Uterus (tissue), 3 donors: ENCODE measurements at regions not wholly inside any gene's neighbourhood (a gene's known extent, or its start where the extent isn't known, plus 50 kb on each side); places are given as distances from the start of the nearest gene placed in this dataset.

Experiments
- DNase-seq, 2 donors: peaks; one replicate each; pipeline ENCODE4 v3.0.0-alpha.2; 2019 to 2020
- H3K27ac ChIP-seq, 2 donors: fragments of 200-600 bp; sonication (generic); 1 replicate in 1 of 2; 2 replicates in 1 of 2; pipeline ENCODE4 v1.5.1; 2016 to 2018
- H3K27me3 ChIP-seq, 2 donors: fragments of 200-600 bp; sonication (generic); one replicate each; pipeline ENCODE4 v1.5.1; 2018 to 2019; ENCODE audit warnings: control low read depth in 1 of 2
- H3K36me3 ChIP-seq, 2 donors: fragments of 200-600 bp; sonication (generic); one replicate each; pipeline ENCODE4 v1.5.1; 2019; ENCODE audit warnings: control low read depth in 1 of 2
- H3K4me1 ChIP-seq, 2 donors: fragments of 200-600 bp; sonication (generic); one replicate each; pipeline ENCODE4 v1.5.1; 2018 to 2019; ENCODE audit warnings: control low read depth in 1 of 2
- H3K4me3 ChIP-seq, 2 donors: fragments of 200-600 bp; sonication (generic); 1 replicate in 1 of 2; 2 replicates in 1 of 2; pipeline ENCODE4 v1.5.1; 2018 to 2019; ENCODE audit warnings: mild to moderate bottlenecking in 1 of 2
- H3K9me3 ChIP-seq, 2 donors: fragments of 200-600 bp; sonication (generic); one replicate each; pipeline ENCODE4 v1.5.1; 2019; ENCODE audit warnings: control low read depth in 1 of 2
- POLR2A ChIP-seq, 2 donors: fragments of 450-650 bp; IDR thresholded peaks; one replicate each; pipeline ENCODE4 v1.6.1; 2016; ENCODE audit warnings: antibody characterized with exemption in 2 of 2, mild to moderate bottlenecking in 1 of 2, moderate library complexity in 1 of 2
- intact Hi-C: fragments of 100-400 bp; cut with DNase I; formaldehyde crosslinking; loops from one replicate; pipeline ENCODE4 v1.15.1; 2023; ENCODE audit warnings: low total_unique reads
- TF ChIP-seq, protein P1 (sequence below), 4 experiments: fragments of 200-600 bp in 2 of 4; fragments of 450-650 bp in 2 of 4; sonication (generic) in 2 of 4; IDR thresholded peaks; one replicate each; pipeline ENCODE4 v1.5.1; 2016 to 2019; ENCODE audit warnings: antibody characterized with exemption in 4 of 4, mild to moderate bottlenecking in 2 of 4, moderate library complexity in 1 of 4
- donor health status: DM: yes; HTN: yes; CAD: no.

DNA sequence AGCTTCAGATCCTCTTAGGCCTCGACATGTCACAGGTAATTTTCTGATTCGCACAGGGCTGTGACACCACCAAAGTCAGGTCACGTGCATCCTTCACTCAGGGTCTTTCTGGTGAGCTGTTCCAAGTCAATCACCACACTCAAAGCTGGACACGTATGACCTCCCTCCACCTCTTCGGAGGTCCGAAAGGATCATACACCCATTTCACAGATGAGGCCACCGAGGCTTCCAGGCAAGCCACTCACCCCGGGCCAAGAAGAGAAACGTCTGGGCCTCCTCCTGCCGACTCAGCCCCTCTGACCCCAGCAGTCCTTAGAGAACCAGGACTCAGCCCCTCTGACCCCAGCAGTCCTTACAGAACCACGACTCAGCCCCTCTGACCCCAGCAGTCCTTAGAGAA, 74.6 kb downstream of the FOXL3 start:
- no peak overlapping the region for H3K27ac ChIP-seq
- H3K9me3 ChIP-seq = no peaks in the 10 kb centered on the region
- H3K4me3 ChIP-seq = no peak overlapping the region
- no peak for DNase-seq
- no peaks in the 10 kb centered on the region for H3K36me3 ChIP-seq
- H3K27me3 ChIP-seq = peaks cover 6 to 11% of the 10 kb centered on the region in 2 donors
- H3K4me1 ChIP-seq = no peaks in the 10 kb centered on the region
- intact Hi-C loops = no loop called here
- TF ChIP-seq, protein P1, sequence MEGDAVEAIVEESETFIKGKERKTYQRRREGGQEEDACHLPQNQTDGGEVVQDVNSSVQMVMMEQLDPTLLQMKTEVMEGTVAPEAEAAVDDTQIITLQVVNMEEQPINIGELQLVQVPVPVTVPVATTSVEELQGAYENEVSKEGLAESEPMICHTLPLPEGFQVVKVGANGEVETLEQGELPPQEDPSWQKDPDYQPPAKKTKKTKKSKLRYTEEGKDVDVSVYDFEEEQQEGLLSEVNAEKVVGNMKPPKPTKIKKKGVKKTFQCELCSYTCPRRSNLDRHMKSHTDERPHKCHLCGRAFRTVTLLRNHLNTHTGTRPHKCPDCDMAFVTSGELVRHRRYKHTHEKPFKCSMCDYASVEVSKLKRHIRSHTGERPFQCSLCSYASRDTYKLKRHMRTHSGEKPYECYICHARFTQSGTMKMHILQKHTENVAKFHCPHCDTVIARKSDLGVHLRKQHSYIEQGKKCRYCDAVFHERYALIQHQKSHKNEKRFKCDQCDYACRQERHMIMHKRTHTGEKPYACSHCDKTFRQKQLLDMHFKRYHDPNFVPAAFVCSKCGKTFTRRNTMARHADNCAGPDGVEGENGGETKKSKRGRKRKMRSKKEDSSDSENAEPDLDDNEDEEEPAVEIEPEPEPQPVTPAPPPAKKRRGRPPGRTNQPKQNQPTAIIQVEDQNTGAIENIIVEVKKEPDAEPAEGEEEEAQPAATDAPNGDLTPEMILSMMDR (IDR thresholded peaks at IDR 0.05) = no peak
- no peak for TF ChIP-seq POLR2A (IDR thresholded peaks at IDR 0.05)

DNA sequence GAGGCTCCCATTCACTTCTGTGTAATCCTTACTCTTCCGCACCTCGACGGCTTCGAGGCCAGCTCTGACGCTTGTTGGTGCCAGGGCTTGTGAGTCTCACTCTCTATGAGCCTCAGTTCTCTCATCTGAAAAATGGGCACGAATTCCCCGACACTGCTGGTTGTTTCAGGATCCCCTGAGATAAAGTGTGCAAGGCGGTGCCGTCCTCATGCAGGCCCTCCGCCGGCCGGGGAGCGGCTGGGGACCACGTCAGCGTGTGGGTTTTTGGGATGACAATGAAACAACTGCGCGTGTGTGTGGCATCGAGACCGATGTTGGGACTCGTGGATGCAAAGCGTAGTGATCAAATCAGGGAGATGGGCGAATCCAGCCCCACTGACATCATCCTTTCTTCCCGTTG, 75.6 kb downstream of the FOXL3 start:
- Histone ChIP-seq H3K4me1 (no peaks in the 10 kb centered on the region), H3K36me3 (no peaks in the 10 kb centered on the region), H3K9me3 (no peaks in the 10 kb centered on the region), H3K27ac (no peak overlapping the region), H3K4me3 (no peak overlapping the region), H3K27me3 (peaks cover 2 to 6% of the 10 kb centered on the region in 2 donors)
- TF ChIP-seq, protein P1 (IDR thresholded peaks at IDR 0.05) = no peak
- TF ChIP-seq POLR2A (IDR thresholded peaks at IDR 0.05) = no peak
- intact Hi-C loops = no loop called here
- DNase-seq = no peak

DNA sequence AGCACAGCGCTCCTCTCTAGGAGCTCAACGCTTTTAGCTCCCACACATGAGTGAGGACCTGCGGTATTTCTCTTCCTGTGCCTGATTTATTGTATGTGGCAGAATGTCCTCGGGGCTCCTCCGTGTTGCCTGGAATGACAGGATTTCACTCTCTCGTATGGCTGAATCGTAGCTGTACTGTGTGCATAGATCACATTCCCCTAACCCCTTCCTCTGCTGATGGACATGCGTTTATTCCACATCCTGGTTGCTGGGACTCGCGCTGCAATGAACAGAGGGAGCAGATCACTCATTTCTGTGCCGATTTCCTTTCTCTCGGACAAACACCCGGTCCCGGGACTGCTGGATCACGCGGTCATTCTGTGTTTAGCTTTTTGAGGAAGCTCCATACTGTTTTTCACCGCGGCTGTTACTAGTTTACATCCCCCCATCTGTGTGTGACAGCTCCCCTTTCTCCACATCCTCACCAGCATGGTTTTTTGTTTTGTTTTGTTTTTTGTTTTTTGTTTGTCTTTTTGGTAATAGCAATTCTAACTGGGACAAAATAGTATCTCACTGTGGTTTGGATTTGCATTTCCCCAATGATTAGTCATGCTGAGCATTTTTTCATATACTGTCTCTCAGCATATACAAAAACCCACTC, 76.3 kb downstream of the FOXL3 start:
- intact Hi-C loops = no loop called here
- Histone ChIP-seq H3K36me3 (no peaks in the 10 kb centered on the region), H3K4me1 (no peaks in the 10 kb centered on the region), H3K27me3 (peaks cover 0 to 6% of the 10 kb centered on the region in 2 donors), H3K9me3 (no peaks in the 10 kb centered on the region), H3K27ac (no peak overlapping the region), H3K4me3 (no peak overlapping the region)
- TF ChIP-seq, protein P1 (IDR thresholded peaks at IDR 0.05) = no peak
- no peak for TF ChIP-seq POLR2A (IDR thresholded peaks at IDR 0.05)
- no peak for DNase-seq

DNA sequence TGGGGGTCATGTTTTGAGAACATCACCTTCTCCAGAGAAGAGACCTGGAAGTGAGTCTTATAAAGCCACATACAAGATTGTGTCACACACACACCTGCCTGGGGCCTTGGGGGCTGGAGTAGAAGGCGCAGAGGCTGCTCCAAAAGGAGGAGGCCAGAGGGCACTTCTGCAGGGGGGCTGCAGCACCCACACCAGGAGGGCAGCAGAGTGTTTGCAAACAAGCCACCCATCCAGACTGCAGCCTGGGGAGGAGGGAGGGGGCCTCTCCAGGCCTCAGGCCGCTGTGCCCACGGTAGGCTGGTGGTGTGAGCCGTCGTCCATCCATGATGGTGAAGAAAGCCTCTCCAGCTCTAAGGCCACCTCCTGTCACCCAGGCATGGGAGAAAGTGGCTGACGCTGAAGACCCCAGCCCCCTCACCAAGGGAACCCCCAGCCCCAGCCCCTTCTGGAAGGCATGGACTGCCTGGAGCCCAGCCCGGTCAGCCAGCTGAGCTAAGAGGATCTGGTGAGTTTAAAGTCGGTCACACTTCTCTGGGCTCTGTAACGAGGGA, 77.5 kb downstream of the FOXL3 start:
- H3K36me3 ChIP-seq = no peaks in the 10 kb centered on the region
- TF ChIP-seq POLR2A (IDR thresholded peaks at IDR 0.05) = no peak
- TF ChIP-seq, protein P1 (IDR thresholded peaks at IDR 0.05) = no peak
- intact Hi-C loops = no loop called here
- no peak overlapping the region for H3K4me3 ChIP-seq
- no peaks in the 10 kb centered on the region for H3K9me3 ChIP-seq
- DNase-seq = no peak
- H3K27ac ChIP-seq = no peak overlapping the region
- no peaks in the 10 kb centered on the region for H3K4me1 ChIP-seq
- peaks cover 0 to under 1% of the 10 kb centered on the region in 2 donors for H3K27me3 ChIP-seq

DNA sequence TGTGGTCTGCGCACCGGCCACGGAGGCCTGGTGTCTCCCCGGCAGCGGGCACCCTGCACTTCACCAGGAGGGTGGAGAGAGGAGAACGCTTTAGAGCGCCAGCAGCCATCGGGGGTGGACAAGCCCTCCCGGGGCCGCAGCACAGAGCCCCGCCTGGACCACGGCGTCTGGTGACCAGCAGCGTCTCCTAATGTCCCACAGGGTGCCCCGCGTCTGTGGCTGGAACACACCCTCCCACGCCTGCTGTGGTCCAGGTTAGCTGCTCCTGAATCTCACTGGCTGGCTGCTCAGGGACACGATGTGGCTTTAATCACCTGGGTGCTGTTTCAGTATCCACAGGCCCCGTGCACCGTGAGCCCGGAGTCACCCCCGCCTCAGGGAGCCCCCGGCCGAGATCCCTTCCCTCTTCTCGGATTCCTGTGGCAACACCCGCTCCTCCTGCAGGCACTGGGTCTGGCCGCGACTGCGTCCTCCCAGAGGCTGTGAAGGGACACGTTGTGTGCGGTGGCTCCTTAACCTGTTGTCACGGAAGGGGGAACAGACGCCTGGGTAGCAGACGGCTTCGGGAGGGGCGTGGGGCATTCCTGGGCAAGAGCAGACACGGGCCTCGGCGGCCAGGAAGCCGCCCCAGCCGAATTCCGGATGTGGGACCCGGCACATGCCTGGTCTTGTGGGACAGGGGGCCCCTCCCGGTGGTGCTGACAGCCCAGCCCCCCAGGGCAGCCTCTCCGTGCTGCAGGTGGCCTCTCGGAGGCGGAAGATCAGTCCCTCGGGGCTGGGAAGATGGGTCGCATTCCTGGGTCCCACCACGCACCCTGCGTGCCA, 78.9 kb downstream of the FOXL3 start:
- Histone ChIP-seq H3K4me1 (no peaks in the 10 kb centered on the region), H3K36me3 (no peaks in the 10 kb centered on the region), H3K9me3 (no peaks in the 10 kb centered on the region), H3K4me3 (no peak overlapping the region), H3K27ac (no peak overlapping the region), H3K27me3 (no peaks in the 10 kb centered on the region)
- intact Hi-C loops = no loop called here
- no peak for TF ChIP-seq POLR2A (IDR thresholded peaks at IDR 0.05)
- TF ChIP-seq, protein P1 (IDR thresholded peaks at IDR 0.05) = no peak
- DNase-seq = no peak
